Natural killer cell (primary cell): ENCODE measurements at regions not wholly inside any gene's neighbourhood (a gene's known extent, or its start where the extent isn't known, plus 50 kb on each side); places are given as distances from the start of the nearest gene placed in this dataset.

Source experiments
- ATAC-seq, 3 donors: fragments of 150-1000 bp in 2 of 3; fragments of 200-7000 bp in 1 of 3; cut with Tn5 transposase; 1 replicate in 1 of 3; 2 replicates in 2 of 3; pipeline ENCODE4 v1.10.0; 2021; ENCODE audit warnings: mild to moderate bottlenecking in 2 of 3, moderate library complexity in 2 of 3
- DNase-seq, 2 donors: peaks; one replicate each; pipeline versions ENCODE4 v3.0.0 to v3.0.0-alpha.2; 2013 to 2021; ENCODE audit warnings: mixed read lengths in 1 of 2
- H3K27ac ChIP-seq: one replicate; pipeline ENCODE4 v1.5.1; 2013; ENCODE audit warnings: mild to moderate bottlenecking, low read length
- H3K27me3 ChIP-seq: one replicate; pipeline ENCODE4 v1.6.1; 2013; ENCODE audit warnings: low read length; ENCODE audit not compliant: control insufficient read depth, insufficient read depth
- H3K36me3 ChIP-seq: one replicate; pipeline ENCODE4 v1.6.1; 2013; ENCODE audit warnings: low read length; ENCODE audit not compliant: control insufficient read depth, insufficient read depth
- H3K4me1 ChIP-seq: one replicate; pipeline ENCODE4 v1.6.1; 2013; ENCODE audit warnings: low read length; ENCODE audit not compliant: control insufficient read depth, insufficient read depth
- H3K4me3 ChIP-seq: one replicate; pipeline ENCODE4 v1.5.1; 2013; ENCODE audit warnings: low read length
- H3K9me3 ChIP-seq: one replicate; pipeline ENCODE4 v1.6.1; 2013; ENCODE audit warnings: low read length; ENCODE audit not compliant: control insufficient read depth, insufficient read depth
- H3K27ac Mint-ChIP-seq, 2 donors: one replicate each; pipeline ENCODE4 v1.8.0; 2022; ENCODE audit warnings: mild to moderate bottlenecking in 2 of 2, mixed read lengths in 2 of 2, moderate library complexity in 1 of 2
- H3K27me3 Mint-ChIP-seq, 2 donors: one replicate each; pipeline ENCODE4 v1.8.0; 2022; ENCODE audit warnings: low read depth in 2 of 2, mixed read lengths in 2 of 2
- H3K36me3 Mint-ChIP-seq: one replicate; pipeline ENCODE4 v1.8.0; 2022; ENCODE audit warnings: mixed read lengths
- H3K4me1 Mint-ChIP-seq, 2 donors: one replicate each; pipeline ENCODE4 v1.8.0; 2022; ENCODE audit warnings: mixed read lengths in 2 of 2
- H3K4me3 Mint-ChIP-seq: one replicate; pipeline ENCODE4 v1.8.0; 2022; ENCODE audit warnings: mild to moderate bottlenecking, moderate library complexity, mixed read lengths
- H3K9me3 Mint-ChIP-seq, 2 donors: one replicate each; pipeline ENCODE4 v1.8.0; 2022; ENCODE audit warnings: mixed read lengths in 2 of 2
- CTCF ChIP-seq: fragments of 200-600 bp; IDR thresholded peaks from one replicate; pipeline ENCODE4 v1.8.0; 2022; ENCODE audit warnings: antibody characterized with exemption
- WGBS: methylation state at CpG from one replicate; pipeline ENCODE4 v1.1.7; 2013; ENCODE audit warnings: missing lambda C conversion rate; ENCODE audit not compliant: insufficient coverage; 5-methylcytosine and 5-hydroxymethylcytosine counted together
- intact Hi-C: fragments of 100-400 bp; cut with micrococcal nuclease; formaldehyde crosslinking; loops from one replicate; pipeline ENCODE4 v1.14.2; 2022

- Histone ChIP-seq H3K36me3 (no peaks in the 10 kb centered on the region), H3K27me3 (no peaks in the 10 kb centered on the region), H3K4me3 (no peak overlapping the region), H3K4me1 (no peaks in the 10 kb centered on the region), H3K27ac (no peak overlapping the region), H3K9me3 (no peaks in the 10 kb centered on the region)
- H3K9me3 Mint-ChIP-seq: no peaks in the 10 kb centered on the region
- TF ChIP-seq CTCF: peak; percentile 72
- intact Hi-C loops: no loop called here
- H3K27me3 Mint-ChIP-seq: no peaks in the 10 kb centered on the region
- peak; percentile 49 to 68 (median 64) for ATAC-seq
- H3K4me1 Mint-ChIP-seq: no peaks in the 10 kb centered on the region
- WGBS: 29% methylated on average over 1 of the region's 3 CpGs
- no peak overlapping the region for H3K4me3 Mint-ChIP-seq
- H3K36me3 Mint-ChIP-seq: no peaks in the 10 kb centered on the region
- H3K27ac Mint-ChIP-seq: no peak overlapping the region
- peak in 1 of 2 donors; percentile 35 for DNase-seq
These were observed 561.2 kb upstream of the PHF14 start for GRCh38 chr7:10412422-10413019.

- no peak overlapping the region for H3K27ac Mint-ChIP-seq
- WGBS: 82% methylated on average over 2 of the region's 2 CpGs
These were observed 554.7 kb upstream of the PHF14 start for GRCh38 chr7:10418985-10419384.

GRCh38 chr7:10429031-10429430 lies 544.6 kb upstream of the PHF14 start:
- Mint-ChIP-seq H3K4me1 (no peaks in the 10 kb centered on the region), H3K36me3 (no peaks in the 10 kb centered on the region), H3K9me3 (peaks cover 0 to 5% of the 10 kb centered on the region in 2 donors), H3K27me3 (no peaks in the 10 kb centered on the region), H3K4me3 (no peak overlapping the region), H3K27ac (no peak overlapping the region)
- intact Hi-C loops: no loop called here
- Histone ChIP-seq H3K36me3 (no peaks in the 10 kb centered on the region), H3K27me3 (no peaks in the 10 kb centered on the region), H3K4me1 (no peaks in the 10 kb centered on the region), H3K4me3 (no peak overlapping the region), H3K9me3 (no peaks in the 10 kb centered on the region), H3K27ac (no peak overlapping the region)
- no peak for ATAC-seq
- 56% methylated on average over 2 of the region's 2 CpGs for WGBS
- no peak for TF ChIP-seq CTCF
- DNase-seq: no peak

More at GRCh38 chr7:10418985-10419384, 554.7 kb upstream of the PHF14 start:
- no peaks in the 10 kb centered on the region for H3K36me3 Mint-ChIP-seq
- ATAC-seq (no peak), DNase-seq (no peak)
- Histone ChIP-seq H3K4me1 (no peaks in the 10 kb centered on the region), H3K4me3 (no peak overlapping the region), H3K9me3 (no peaks in the 10 kb centered on the region), H3K36me3 (no peaks in the 10 kb centered on the region), H3K27me3 (no peaks in the 10 kb centered on the region), H3K27ac (no peak overlapping the region)
- H3K4me1 Mint-ChIP-seq: no peaks in the 10 kb centered on the region
- intact Hi-C loops: no loop called here
- no peak for TF ChIP-seq CTCF
- H3K4me3 Mint-ChIP-seq: no peak overlapping the region
- H3K9me3 Mint-ChIP-seq: peaks cover 0 to 2% of the 10 kb centered on the region in 2 donors
- no peaks in the 10 kb centered on the region for H3K27me3 Mint-ChIP-seq

GRCh38 chr7:10429511-10429910 lies 544.2 kb upstream of the PHF14 start:
- Mint-ChIP-seq H3K27me3 (no peaks in the 10 kb centered on the region), H3K4me1 (no peaks in the 10 kb centered on the region)
- TF ChIP-seq CTCF: no peak

More at GRCh38 chr7:10429511-10429910, 544.2 kb upstream of the PHF14 start:
- no peaks in the 10 kb centered on the region for H3K36me3 Mint-ChIP-seq
- Histone ChIP-seq H3K4me3 (no peak overlapping the region), H3K36me3 (no peaks in the 10 kb centered on the region), H3K27me3 (no peaks in the 10 kb centered on the region), H3K4me1 (no peaks in the 10 kb centered on the region), H3K27ac (no peak overlapping the region), H3K9me3 (no peaks in the 10 kb centered on the region)
- no peak overlapping the region for H3K27ac Mint-ChIP-seq
- no peak overlapping the region for H3K4me3 Mint-ChIP-seq
- WGBS: 73% methylated on average over 1 of the region's 1 CpG
- no peak for DNase-seq
- H3K9me3 Mint-ChIP-seq: peaks cover under 1 to 6% of the 10 kb centered on the region in 2 donors
- ATAC-seq: no peak
- intact Hi-C loops: no loop called here
